A673 (cell line): ENCODE measurements at regions not wholly inside any gene's neighbourhood (a gene's known extent, or its start where the extent isn't known, plus 50 kb on each side); places are given as distances from the start of the nearest gene placed in this dataset.

Experiments
- EZH2 ChIP-seq: fragments of 200-600 bp; sonication (generic); IDR thresholded peaks from 2 replicates; pipeline ENCODE4 v1.6.1; 2017; ENCODE audit warnings: borderline replicate concordance, low read depth, mild to moderate bottlenecking, mixed read lengths, antibody characterized with exemption, low read length; ENCODE audit not compliant: poor library complexity, severe bottlenecking
- TF ChIP-seq, protein P1 (sequence below): fragments of 300-800, 200-600 bp; sonication (generic); conservative IDR thresholded peaks from 2 replicates; pipeline ENCODE4 v1.5.1; 2017; ENCODE audit warnings: low read depth, mild to moderate bottlenecking, antibody characterized with exemption, low read length, moderate library complexity, mixed read lengths

DNA sequence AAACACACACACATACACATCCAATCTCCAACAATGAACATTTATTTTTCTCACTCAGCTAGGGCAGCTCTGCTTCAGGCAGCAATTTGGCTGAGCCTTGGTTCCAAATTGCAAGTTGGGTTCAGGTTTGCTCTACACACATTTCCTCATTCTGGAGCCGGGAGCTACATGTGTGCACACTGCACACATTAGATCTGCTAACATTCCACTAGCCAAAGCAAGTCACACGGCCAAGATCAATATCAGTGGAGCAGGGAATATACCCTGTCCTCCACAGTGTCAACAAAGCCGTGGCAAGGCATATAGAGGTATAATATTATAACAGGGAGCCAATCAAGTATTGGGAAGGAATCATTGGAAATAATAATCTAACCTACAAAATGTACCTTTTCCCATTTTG lies 57.5 kb upstream of the PPP1R3C start:
- TF ChIP-seq, protein P1, sequence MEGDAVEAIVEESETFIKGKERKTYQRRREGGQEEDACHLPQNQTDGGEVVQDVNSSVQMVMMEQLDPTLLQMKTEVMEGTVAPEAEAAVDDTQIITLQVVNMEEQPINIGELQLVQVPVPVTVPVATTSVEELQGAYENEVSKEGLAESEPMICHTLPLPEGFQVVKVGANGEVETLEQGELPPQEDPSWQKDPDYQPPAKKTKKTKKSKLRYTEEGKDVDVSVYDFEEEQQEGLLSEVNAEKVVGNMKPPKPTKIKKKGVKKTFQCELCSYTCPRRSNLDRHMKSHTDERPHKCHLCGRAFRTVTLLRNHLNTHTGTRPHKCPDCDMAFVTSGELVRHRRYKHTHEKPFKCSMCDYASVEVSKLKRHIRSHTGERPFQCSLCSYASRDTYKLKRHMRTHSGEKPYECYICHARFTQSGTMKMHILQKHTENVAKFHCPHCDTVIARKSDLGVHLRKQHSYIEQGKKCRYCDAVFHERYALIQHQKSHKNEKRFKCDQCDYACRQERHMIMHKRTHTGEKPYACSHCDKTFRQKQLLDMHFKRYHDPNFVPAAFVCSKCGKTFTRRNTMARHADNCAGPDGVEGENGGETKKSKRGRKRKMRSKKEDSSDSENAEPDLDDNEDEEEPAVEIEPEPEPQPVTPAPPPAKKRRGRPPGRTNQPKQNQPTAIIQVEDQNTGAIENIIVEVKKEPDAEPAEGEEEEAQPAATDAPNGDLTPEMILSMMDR, result no peak
- no peak for TF ChIP-seq EZH2
